ENCODE measurements at regions not wholly inside any gene's neighbourhood (a gene's known extent, or its start where the extent isn't known, plus 50 kb on each side); places are given as distances from the start of the nearest gene placed in this dataset.

- DNase-seq (ENCODE audit: low read depth) = peak; percentile 10
- no peak overlapping the region for H3K4me3 ChIP-seq (ENCODE audit: low read depth, low read length)
Observed at GRCh38 chr12:110794623-110795280, 52.0 kb upstream of the CCDC63 start.

- no peak for DNase-seq (ENCODE audit: low read depth)
- H3K4me3 ChIP-seq (ENCODE audit: low read depth, low read length) = no peak overlapping the region
Observed at GRCh38 chr12:110796952-110797351, 49.8 kb upstream of the CCDC63 start.

Measured in skeletal muscle cell (primary cell).